C1 segment of cervical spinal cord (tissue), 14 donors: ENCODE measurements at regions not wholly inside any gene's neighbourhood (a gene's known extent, or its start where the extent isn't known, plus 50 kb on each side); places are given as distances from the start of the nearest gene placed in this dataset.

ENCODE experiments used
- DNase-seq, 14 donors: peaks; one replicate each; lab custom pipeline; 2025; lab: John Stamatoyannopoulos, UW

DNA sequence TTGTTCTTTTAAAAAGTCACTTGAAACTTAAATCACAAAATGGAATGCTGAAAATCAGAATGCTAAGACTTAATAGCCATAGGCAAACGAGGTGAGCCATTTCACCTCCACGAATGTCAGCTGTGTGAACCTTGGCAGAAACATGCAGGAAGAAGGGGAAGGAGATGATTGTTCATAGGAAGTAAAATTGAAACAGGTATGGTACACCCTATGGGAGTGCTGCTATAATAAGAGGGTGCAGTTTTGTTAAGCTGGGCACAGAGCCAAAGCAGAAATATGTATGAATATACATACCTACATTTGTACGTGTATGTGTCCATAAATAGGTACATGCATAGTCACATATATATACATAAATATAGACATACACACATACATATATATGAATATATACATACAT is 51.0 kb upstream of the SPINK5 start:
- DNase-seq: no peak

DNA sequence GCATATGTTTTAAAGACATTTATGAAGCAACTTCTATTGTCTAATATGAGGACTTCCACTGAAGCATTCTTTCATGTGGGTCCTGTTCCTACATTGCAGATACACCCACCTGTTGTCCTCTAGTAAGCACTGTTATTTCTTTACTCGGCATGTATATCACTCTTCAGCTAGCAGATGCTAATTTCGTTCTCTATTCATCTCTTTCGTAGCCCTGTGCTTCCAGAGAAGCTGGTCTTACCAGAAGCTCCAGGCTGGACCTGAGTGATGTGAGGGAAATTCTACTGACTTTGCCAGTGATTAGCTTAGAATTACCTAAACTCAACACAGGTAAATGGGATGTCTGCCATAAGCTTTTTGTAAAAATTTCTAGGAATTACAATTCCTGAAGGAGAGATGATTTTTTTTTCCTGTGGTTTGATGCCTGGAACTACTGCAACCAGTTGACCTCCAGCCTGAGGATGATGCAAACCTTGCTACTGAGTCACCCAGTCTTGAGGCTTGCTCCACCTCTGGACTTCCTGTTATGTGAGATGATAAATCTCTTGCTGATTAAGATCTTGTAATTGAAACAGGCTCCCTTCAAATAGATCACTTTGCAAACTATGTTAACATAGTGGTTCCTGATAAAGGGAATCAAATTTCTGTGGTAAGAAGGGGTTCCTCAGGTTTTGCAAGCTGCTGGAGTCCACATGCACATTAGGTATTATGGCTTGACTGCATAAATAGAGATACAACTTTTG is 52.2 kb upstream of the SPINK5 start:
- no peak for DNase-seq

DNA sequence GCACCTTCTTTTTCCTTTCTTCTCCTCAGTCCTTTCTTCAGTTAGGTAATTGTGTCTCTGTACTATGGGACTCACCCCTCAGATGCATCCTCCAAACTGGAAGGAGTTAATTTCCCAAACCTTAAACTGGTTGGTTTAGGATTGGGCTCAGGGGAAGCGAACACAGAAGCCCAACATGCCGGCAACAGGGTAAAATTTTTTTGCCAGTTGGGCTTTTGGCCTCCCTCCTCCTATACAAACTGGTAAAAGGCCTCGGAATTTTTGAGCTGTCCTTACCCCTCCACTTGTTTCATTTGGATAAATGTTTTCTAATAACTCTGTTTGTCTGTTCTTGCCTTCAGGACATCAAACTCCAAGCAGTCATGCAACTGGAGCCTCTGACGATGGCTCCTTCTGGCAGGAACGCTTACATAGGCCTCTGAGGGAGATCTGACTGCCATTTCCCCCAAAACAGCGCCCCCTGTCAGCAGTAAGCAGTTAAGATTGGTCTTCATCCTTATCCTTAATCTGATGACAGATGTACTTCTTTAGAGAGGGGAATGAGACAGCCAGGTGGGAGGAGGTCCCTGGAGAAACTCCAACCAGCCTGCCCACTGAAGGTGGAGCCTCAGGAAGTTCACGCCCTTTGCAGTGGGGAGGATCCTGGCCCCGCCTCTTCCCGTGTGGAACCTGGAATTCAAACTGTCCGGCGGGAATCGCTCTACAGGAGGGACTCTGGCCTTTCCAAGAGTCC is 57.8 kb upstream of the SPINK5 start:
- DNase-seq: no peak

DNA sequence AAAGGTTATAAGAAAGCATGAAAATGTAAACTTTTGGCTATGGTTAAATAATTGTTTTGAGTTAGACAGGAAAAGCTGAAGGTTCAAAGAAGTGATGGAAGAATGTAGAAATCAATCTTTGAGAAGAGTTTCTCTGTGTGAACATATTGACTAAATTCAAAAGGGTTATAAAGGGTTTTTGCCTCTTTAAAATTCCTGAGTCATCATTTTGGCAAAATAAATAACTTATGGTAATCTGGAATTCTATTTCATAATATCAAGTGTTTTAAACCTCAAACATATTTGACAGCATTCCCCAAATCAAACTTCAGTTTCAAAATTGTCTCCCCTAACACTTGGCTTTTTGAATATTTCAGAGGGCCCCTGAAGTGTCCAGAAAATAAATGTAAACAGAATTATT is 60.6 kb upstream of the SPINK5 start:
- DNase-seq: no peak

DNA sequence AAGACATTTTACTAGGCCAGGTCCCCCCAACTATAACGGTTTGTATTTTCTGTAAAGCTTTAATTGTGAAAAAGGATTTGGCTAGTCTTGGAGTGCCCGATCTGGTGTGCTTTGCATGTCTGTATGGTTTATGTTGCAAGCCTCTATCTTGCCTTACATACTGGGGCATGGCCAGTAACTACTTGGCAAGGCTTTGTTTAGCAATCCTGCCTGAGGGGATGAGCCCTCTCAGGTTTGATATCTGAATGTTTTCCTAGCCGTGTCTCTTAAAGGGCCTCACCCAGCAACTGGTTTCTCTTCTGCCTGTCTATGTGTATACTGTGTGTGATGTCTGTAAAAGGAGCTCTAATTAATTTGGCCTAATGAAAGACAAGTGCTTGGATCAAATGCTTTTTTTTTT is 61.3 kb upstream of the SPINK5 start:
- DNase-seq: no peak

DNA sequence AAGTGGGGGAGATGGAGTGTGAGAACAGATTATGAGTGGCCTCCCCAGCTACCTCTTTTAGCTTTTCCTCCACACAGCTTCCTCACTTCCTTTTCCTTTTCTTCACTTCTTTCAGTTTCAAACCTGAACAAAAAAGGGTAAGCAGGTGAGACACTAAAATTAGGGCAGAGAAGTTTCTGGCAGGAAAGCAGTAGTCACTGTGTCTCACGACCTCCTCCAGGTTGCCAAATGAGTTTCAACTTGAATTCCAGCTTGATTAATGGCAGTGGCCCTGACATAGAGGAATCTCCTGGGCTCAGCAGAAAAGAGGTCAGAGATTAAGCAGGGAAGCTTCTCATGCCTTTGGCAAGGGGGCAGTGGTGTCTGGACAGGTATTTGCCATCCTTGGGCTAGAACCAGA is 63.7 kb upstream of the SPINK5 start:
- no peak for DNase-seq

DNA sequence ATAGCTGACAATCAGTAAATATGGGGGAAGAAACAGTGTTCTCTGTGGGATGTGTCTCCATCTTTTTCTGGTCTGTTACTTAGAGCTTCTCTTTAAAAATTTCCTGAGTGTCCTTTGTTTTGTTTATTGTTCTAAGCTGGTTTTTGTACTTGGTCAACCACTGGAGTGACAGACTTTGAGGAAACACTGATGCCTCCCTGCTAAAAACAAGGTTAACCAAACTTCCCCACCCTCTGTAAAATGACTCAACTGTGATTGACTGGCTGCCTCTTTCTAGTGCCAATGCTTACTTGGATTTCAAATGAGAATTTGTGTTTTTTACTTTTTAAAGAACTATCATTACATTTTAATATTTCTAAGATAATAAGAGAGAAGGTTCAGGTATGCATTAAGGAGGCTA is 65.1 kb upstream of the SPINK5 start:
- DNase-seq: no peak

DNA sequence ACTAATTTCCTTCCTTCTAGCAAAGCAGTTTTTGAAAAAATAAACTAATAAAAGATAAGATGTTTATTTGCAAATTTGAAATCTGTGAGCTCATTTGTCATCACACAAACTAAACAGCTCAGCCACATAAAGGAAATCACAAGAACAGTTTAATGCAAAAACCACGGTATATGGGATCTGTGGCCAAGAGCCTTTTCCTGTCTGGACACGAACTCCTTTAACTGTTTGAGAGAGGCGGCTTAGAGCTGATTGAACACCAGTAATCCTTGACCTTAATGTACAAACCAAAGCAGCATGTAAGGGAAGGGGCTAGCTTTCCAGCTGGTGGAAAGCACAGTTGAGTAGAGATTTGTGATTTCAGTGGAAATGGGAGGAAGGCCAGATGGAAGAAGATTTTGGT is 66.3 kb upstream of the SPINK5 start:
- no peak for DNase-seq

DNA sequence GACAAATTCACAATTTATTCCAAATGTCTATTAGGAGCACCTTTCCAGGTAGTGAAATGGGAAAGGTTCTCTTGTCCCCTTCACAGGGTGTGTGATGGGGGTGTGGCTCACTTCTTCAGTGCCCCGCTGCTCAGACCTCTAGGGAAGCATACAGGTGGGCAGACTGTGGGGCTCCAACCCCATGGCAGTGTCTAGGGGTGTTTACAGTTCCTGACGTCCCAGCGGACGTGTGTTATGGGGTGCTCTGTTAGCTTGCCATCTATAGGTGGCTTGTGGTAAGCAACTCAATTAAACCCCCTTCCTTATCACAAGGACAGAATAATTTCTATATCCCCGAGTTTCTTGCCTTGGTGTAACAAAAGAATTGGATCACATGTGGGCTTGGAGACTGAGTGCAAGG is 67.4 kb upstream of the SPINK5 start:
- no peak for DNase-seq

DNA sequence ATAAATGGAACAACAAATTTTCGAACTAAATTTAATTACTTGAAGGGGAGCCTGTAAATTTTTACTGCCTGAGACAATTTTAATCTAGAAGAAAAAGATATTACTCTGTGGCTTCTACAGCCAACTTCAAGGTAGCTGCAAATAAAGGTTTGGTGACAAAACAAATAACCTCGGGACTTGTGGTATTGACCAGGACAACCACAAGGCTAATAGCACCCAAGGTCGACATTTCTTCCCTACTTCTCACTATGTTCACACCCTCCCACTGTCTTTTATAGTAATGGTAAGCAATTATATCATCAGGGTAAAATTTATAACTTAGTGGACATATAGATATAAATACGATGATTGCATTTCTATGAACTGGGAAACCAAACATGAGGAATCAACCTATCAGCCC is 67.9 kb upstream of the SPINK5 start:
- DNase-seq: no peak

DNA sequence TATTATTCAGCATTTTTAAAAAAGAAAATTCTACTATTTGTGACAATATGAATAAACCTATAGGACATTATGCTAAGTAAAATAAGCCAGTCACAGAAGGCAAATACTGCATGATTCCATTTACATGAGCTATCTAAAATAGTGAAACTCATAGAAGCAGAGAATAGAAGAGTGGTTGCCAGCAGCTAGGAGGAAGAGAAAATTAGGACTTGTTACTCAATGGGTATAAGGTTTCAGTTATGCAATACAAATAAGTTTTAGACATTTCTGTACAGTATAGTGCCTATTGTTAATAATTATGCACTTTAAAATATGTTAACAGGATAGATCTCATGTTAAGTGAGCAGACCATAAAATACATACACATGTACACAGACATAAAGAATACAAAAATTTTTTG is 73.8 kb upstream of the SPINK5 start:
- DNase-seq: no peak

DNA sequence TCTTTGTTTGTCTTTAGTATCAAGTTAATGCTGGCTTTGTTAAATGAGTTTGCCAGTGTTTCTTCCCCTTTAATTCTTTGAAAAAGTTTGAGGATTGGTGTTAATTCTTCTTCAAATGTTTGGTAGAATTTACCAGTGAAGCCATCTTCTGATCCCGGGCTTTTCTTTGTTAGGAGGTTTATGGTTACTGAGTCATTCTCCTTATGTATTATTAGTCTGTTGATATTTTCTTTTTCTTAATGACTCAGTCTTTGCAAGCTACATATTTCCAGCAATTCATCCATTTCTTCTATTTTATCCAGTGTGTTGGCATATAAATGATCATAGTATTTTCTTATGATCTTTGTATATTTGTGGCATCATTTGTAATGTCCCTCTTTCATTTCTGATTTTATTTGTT is 74.5 kb upstream of the SPINK5 start:
- DNase-seq: no peak

DNA sequence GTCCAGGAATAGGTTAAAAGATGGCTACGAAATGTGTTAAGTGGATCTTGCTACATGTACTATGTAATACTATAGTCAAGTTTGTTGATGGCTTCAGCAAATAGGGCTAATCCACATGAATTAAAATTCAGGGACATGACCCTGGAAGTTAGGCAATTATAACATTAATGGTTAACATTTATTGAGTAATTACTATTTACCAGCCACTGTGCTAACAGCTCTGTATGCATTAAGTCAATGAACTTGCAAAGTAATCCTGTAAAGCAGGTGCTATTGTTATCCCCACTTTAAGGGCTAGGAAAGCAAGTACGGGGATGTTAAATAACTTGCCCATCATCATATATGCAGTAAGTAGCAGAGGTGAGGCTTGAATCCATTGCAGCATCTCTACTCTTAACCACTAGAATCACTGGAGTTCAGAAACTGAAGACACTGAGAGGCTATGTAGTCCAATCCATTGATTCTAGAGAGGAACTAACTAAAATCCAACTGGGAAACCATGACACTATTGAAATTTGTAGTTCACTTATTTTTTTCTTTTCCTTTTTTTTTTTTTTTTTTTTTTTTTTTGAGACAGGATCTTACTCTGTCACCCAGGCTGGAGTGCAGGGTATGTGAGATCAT is 77.5 kb upstream of the SPINK5 start:
- DNase-seq: no peak

DNA sequence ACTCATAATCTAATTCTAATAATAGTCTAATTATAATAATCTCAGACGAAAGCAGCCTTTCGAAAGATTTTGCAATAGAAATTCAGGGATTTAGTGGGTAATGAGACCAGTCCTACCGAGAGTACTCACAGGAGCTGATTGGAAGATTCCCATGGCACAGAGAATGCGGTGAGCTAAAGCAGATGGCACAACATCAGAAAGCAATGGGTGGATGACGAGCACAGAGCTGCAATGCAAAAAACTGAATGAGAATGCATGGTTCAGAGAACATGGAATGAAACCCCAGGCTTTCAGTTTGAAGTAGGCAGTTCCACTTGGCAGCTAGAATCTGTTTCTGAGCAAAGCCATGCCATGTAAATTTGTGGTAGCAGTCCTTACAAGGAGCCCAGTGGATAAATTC is 78.2 kb upstream of the SPINK5 start:
- no peak for DNase-seq

DNA sequence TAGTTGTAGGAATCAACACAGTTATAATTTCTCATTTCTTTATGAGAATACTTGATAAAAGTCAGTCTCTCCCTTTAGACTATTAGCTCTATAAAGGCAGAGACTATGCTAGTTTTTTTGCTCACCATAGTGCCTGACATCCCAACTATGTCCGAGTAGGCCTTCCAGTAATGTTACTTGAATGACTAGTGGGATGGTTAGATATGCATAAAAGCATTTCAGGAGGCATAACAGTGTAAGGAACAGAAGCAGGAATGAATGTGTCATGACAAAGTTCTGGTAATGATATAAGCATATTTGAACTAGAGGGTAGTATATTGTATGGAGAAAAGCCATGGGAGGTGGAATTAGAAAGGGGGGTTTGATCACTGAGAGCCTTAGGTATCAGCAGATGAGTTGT is 77.4 kb upstream of the C5orf46 start:
- DNase-seq: no peak

DNA sequence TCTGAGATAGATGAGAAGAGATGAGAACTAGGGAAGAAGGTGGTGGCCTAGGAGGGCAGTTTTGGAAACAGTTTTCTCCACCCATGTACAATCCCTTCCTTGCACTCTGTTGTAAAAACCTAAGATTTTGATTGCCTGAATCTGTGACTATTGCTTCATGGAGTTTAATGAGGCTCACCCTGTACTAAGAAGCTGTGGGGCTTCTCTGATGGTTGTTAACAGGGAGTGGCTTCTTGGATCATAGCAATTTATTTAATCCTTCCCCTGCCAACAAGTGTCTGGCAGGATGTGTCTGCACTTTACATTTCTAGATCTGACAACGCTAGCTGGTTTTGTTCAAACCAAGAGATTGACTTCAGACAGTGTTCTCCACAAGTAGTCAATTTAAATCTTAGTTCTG is 74.7 kb upstream of the C5orf46 start:
- no peak for DNase-seq

DNA sequence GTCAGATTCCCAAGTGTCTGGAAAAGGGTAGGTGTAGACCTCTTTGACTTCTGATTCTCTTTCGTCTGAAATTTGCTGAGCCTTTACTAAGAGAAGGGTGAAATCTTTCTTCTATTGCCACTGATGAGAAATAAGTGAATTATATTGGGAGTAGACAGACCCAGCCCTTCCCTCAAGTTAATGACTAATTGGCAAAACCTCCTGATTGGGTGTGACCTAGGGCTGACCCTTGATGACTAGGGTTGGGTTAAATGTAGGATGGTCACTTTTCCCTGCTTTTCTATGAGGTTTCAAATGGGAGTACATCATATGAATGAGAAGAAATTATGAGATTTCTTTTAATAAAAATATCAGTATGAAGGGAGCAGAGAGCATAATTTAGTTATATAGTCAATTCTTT is 73.4 kb upstream of the C5orf46 start:
- DNase-seq: no peak

DNA sequence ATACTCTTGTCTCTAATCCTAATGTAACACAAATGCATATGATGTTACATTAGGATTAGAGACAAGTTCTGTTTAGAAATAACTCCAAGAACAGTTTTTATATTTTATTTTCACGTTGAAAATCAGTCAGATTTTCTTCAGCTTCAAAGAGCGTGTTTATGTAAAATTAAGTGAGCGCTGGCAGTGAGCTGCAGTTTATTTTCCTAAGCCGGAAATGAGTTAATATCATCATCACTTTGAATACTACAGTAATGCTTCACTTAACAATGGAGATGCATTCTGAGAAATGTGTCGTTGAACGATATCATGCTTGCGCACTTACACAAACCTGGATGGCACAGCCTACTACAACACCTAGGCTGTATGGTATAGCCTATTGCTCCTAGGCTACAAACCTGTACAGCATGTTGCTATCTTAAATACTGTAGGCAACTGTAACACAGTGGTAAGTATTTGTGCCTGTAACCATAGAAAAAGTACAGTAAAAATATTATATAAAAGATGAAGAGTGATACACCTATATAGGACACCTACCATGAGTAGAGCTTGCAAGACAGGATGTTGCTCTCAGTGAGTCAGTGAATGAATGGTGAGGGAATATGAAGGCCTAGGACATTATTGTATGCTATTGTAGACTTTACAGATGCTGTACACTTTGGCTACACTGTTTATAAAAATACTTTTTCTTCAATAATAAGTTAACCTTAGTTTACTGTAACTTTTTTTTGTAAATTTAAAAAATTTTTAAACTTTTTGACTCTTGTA is 65.9 kb upstream of the C5orf46 start:
- DNase-seq: no peak

DNA sequence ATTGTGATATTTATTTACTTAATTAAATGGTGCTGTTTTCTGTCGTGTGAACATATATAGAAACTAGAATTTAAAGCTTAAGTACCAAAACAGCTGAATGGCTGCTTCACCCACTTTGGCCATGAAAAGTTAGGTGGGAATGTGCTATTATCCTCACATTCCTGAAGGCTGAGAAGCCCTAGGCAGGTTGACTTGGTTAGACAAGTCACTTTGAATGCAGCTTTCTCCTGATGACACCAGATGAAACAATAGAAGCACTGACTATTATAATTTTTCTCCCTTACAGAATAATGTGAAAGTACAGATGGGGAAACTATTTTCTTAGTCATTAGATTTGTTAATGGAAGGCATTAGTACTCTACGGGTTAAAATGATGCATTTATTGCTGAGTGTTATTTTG is 65.1 kb upstream of the C5orf46 start:
- DNase-seq: no peak

DNA sequence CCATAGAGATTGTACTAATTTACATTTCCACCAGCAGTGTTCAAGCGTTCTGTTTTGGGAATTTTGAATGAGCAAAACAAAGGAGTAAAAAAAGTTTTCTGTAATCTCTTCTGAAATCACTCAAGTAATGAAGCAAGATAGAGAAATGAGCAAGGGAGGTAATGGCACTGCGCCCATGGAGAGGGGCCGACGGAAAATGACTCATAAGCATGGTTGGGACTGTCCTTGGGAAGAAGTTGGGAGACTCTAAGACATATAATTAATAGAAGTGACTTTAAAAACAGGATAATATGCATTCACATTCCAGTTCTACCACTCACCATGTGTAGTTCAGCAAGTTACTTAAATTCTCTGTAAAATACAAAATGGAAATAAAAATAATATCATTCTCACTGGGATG is 62.5 kb upstream of the C5orf46 start:
- DNase-seq: no peak

DNA sequence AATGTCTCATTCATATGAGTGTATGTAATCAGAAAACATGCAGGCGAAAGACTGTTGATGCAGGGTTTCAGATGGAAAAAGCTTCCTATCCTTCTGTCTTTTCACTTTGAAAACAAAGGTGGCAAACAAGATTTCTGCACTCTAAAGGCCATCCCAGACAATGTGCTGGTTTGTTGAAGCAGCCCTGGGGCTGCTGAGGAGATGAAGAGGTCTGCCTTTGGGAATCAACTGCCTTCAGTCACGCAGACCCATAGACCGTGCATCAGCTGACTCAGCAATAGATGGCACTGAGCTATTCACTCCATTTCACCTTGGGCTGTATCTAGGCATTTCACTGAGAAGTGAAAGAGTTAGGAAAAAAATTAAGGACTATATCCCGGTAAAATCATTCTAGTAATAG is 60.5 kb upstream of the C5orf46 start:
- no peak for DNase-seq

DNA sequence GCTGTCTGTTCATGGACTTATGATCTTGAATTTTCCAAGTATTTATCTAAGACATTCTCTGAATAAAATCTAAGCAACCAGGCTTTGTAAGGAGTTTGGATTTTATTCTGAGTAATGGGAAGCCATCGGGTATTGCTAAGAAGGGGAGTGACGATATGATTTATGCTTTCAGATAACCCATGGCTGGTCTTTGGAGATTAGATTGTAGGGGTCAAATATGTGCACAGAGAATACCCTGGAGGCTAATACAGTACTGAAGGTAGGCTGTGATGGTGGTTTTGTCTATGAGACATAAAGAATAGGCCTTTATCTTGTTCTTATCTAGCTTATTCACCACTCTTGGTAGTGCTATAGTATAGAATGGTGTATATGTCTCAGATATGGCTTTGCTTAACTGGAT is 60.0 kb upstream of the C5orf46 start:
- no peak for DNase-seq
